Fibroblast of lung (primary cell): ENCODE measurements at regions not wholly inside any gene's neighbourhood (a gene's known extent, or its start where the extent isn't known, plus 50 kb on each side); places are given as distances from the start of the nearest gene placed in this dataset.
A peak's percentile ranks its signal among the peaks of the same experiment; 100 is the strongest.

Source experiments
- CTCF ChIP-seq, 2 donors: IDR thresholded peaks in 1 of 2; conservative IDR thresholded peaks in 1 of 2; 1 replicate in 1 of 2; 2 replicates in 1 of 2; pipeline ENCODE4 v1.5.1; 2011 to 2012; ENCODE audit warnings: low read length in 2 of 2, control low read depth in 1 of 2, inconsistent platforms in 1 of 2, low read depth in 1 of 2, mild to moderate bottlenecking in 1 of 2
- EZH2 ChIP-seq: IDR thresholded peaks from 2 replicates; pipeline ENCODE4 v1.5.1; 2012; ENCODE audit warnings: low read length, control low read depth, mild to moderate bottlenecking; ENCODE audit errors: missing control alignments

DNA sequence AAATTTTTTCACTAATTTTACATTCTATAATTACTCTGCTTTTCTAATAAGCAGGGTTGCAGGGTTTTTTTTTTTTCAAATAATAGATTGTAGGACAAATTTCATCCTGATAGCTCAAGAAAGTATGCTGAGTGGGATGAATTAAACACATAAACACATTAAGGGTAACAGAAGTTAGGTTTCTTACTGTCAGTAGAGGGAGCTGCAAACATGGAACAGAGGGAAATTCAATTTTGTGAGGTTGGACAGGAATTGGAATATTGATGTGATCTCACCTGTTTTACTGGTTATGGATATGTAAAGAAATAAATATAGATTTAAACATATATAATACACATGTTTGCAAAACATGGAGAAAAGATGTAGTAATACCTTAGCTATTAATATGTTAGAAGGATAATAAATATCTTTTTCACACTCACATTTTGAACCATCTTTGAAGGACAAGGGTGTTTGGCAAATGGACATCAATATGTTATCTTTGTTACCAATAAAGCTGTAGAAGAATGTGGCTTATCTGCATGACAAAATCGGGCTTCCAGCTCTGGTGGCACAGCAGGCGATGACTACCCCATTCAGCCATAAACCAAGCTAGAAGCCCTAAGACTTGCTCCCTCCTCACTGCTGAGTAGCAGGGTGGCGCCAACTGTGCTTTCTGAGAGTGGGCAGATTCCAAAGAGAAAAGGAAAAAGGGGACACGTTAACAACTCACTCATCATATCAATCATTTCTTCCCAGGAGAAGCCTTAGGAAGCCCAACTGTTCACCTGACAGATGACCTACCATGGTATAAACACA, 1257.4 kb downstream of the GATA3 start:
- TF ChIP-seq CTCF (conservative IDR thresholded peaks at IDR 0.05 in 1 of 2, IDR thresholded peaks at IDR 0.05 in 1 of 2; ENCODE audit: low read depth in 1 of 2, low read length in 2 of 2) = peak; percentile 10 to 40
- no peak for TF ChIP-seq EZH2
